ENCODE measurements at regions not wholly inside any gene's neighbourhood (a gene's known extent, or its start where the extent isn't known, plus 50 kb on each side); places are given as distances from the start of the nearest gene placed in this dataset.

DNA sequence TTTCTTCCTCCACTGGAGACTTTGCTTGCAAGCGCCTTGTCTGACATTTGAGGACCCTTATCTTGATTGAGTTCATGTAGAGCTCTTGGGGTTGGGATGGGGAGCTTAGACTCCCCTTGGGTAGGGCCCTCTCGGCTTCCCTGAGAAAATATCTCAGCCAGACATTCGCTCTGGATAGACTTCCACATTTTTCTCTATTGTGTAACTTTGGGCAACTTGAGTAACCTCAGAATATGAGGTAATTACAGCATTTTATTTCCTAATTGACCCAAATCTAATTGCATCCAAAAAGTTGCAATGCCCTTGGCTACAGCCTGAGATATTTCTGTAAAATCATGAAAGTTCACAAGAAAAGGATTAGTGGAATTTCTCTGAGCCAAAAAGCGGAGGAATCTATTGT, 102.8 kb upstream of the MXRA5 start:
- TF ChIP-seq POLR2A (IDR thresholded peaks at IDR 0.05; ENCODE audit: low read length): no peak
- no peak for TF ChIP-seq GATA1 (IDR thresholded peaks at IDR 0.05; ENCODE audit: low read depth, low read length)
